ENCODE measurements at regions not wholly inside any gene's neighbourhood (a gene's known extent, or its start where the extent isn't known, plus 50 kb on each side); places are given as distances from the start of the nearest gene placed in this dataset.

DNA sequence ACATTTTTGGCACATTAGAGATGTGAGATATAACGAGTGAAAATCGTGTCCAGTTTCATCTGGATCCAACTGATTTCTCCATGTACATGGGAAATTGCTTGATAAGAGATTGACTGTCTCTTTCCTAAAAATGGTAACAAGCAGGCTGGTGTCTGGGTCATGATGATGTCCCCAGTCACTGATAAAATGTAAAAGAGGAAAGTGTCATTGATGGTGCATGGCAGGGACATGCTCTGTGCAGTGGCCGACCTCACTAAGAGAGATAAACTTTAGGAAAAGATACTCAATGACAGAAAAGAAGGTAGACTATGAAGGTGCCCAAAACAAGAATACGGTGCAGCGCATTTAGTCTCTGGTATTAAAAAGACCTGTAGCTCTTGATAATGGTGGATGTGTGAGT, 1517.5 kb downstream of the RPIA start:
- TF ChIP-seq, protein P1, sequence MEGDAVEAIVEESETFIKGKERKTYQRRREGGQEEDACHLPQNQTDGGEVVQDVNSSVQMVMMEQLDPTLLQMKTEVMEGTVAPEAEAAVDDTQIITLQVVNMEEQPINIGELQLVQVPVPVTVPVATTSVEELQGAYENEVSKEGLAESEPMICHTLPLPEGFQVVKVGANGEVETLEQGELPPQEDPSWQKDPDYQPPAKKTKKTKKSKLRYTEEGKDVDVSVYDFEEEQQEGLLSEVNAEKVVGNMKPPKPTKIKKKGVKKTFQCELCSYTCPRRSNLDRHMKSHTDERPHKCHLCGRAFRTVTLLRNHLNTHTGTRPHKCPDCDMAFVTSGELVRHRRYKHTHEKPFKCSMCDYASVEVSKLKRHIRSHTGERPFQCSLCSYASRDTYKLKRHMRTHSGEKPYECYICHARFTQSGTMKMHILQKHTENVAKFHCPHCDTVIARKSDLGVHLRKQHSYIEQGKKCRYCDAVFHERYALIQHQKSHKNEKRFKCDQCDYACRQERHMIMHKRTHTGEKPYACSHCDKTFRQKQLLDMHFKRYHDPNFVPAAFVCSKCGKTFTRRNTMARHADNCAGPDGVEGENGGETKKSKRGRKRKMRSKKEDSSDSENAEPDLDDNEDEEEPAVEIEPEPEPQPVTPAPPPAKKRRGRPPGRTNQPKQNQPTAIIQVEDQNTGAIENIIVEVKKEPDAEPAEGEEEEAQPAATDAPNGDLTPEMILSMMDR (conservative IDR thresholded peaks at IDR 0.05; ENCODE audit: low read depth, low read length): no peak
- TF ChIP-seq EZH2 (IDR thresholded peaks at IDR 0.05; ENCODE audit: low read length, unreplicated experiment): no peak

Data from PC-3 (cell line).